ENCODE measurements at regions not wholly inside any gene's neighbourhood (a gene's known extent, or its start where the extent isn't known, plus 50 kb on each side); places are given as distances from the start of the nearest gene placed in this dataset.

DNA sequence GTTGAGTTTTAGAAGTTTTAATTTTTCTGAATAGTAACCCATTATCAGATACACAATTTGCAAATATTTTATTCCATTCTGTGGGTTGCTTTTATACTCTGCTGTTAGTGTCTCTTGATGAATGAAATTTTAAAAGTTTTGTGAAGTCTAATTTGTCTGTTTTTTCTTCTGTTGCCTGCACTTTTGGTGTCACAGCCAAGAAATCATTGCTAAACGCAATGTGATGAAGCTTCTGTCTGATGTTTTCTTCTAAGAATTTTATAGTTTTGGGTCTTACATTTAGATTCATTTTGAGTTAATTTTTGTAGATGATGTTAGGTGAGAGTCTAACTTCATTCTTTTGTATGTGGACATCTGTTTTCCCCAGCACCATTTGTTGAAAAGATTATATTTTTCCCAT lies 330.0 kb upstream of the FOXK1 start:
- Histone ChIP-seq H3K9me3 (ENCODE audit: insufficient read depth, low read depth, low read length) (no peaks in the 10 kb centered on the region; the same call in 1 of the 2 replicates), H3K36me3 (ENCODE audit: insufficient read depth, low read length) (no peaks in the 10 kb centered on the region)
- TF ChIP-seq CTCF (conservative IDR thresholded peaks at IDR 0.05; ENCODE audit: low read length) (no peak), EZH2phosphoT487 (IDR thresholded peaks at IDR 0.05; ENCODE audit: borderline replicate concordance) (no peak)

DNA sequence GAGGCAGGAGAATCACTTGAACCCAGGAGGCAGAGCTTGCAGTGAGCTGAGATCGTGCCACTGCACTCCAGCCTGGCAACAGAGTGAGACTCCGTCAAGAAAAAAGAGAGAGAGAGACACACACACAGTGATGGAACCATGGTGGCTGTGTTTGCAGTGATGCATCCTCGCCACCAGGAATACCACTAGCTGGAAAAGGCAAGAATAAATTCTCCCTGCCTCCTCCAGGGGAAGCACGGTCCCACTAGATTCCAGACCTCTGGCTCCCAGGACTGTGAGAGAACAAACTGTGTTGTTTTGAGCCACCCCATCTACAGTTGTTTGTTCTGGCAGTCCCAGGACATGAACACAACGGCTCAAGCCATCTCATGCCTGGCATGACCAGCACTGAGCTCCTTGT lies 320.3 kb upstream of the FOXK1 start:
- H3F3A ChIP-seq (ENCODE audit: low read depth), result no peaks in the 10 kb centered on the region
- H3K79me2 ChIP-seq (ENCODE audit: insufficient read depth, low read length), result no peaks in the 10 kb centered on the region
- H3K9me2 ChIP-seq (replicated peaks; ENCODE audit: low read depth, low read length), result no peaks in the 10 kb centered on the region
- no peak overlapping the region for H3K4me3 ChIP-seq (ENCODE audit: low read length, poor library complexity, severe bottlenecking)
- no peak overlapping the region for H2AFZ ChIP-seq (ENCODE audit: low read length)
- no peak overlapping the region for H3K9ac ChIP-seq (ENCODE audit: low read depth, low read length, poor library complexity, severe bottlenecking)
- no peaks in the 10 kb centered on the region for H4K20me1 ChIP-seq (ENCODE audit: insufficient read depth, low read length, poor library complexity, severe bottlenecking)
- TF ChIP-seq CTCF (conservative IDR thresholded peaks at IDR 0.05; ENCODE audit: low read length), result no peak
- TF ChIP-seq EZH2phosphoT487 (IDR thresholded peaks at IDR 0.05; ENCODE audit: borderline replicate concordance), result no peak
- peaks cover 2% of the 10 kb centered on the region; the same call in 1 of the 2 replicates for H3K9me3 ChIP-seq (ENCODE audit: insufficient read depth, low read depth, low read length)
- H3K4me1 ChIP-seq (ENCODE audit: insufficient read depth, low read length, poor library complexity, severe bottlenecking), result no peaks in the 10 kb centered on the region
- H3K4me2 ChIP-seq (ENCODE audit: low read depth, low read length, poor library complexity, severe bottlenecking), result no peak overlapping the region
- no peaks in the 10 kb centered on the region for H3K36me3 ChIP-seq (ENCODE audit: insufficient read depth, low read length)
- no peaks in the 10 kb centered on the region for H3K27me3 ChIP-seq (ENCODE audit: insufficient read depth, low read length, poor library complexity, severe bottlenecking)

More for the DNA sequence above, 330.0 kb upstream of the FOXK1 start:
- Histone ChIP-seq H3K27me3 (ENCODE audit: insufficient read depth, low read length, poor library complexity, severe bottlenecking) (no peaks in the 10 kb centered on the region), H3K4me1 (ENCODE audit: insufficient read depth, low read length, poor library complexity, severe bottlenecking) (no peaks in the 10 kb centered on the region), H4K20me1 (ENCODE audit: insufficient read depth, low read length, poor library complexity, severe bottlenecking) (no peaks in the 10 kb centered on the region), H3K4me2 (ENCODE audit: low read depth, low read length, poor library complexity, severe bottlenecking) (no peak overlapping the region), H3F3A (ENCODE audit: low read depth) (no peaks in the 10 kb centered on the region), H3K9me2 (replicated peaks; ENCODE audit: low read depth, low read length) (no peaks in the 10 kb centered on the region), H3K4me3 (ENCODE audit: low read length, poor library complexity, severe bottlenecking) (no peak overlapping the region), H3K79me2 (ENCODE audit: insufficient read depth, low read length) (no peaks in the 10 kb centered on the region), H3K9ac (ENCODE audit: low read depth, low read length, poor library complexity, severe bottlenecking) (no peak overlapping the region), H2AFZ (ENCODE audit: low read length) (no peak overlapping the region)

GRCh38 chr7:4383584-4383983 lies 298.5 kb upstream of the FOXK1 start:
- H3F3A ChIP-seq (ENCODE audit: low read depth), result no peaks in the 10 kb centered on the region
- no peak overlapping the region for H2AFZ ChIP-seq (ENCODE audit: low read length)
- H3K4me1 ChIP-seq (ENCODE audit: insufficient read depth, low read length, poor library complexity, severe bottlenecking), result no peaks in the 10 kb centered on the region
- no peaks in the 10 kb centered on the region; the same call in 1 of the 2 replicates for H3K9me3 ChIP-seq (ENCODE audit: insufficient read depth, low read depth, low read length)
- no peaks in the 10 kb centered on the region for H3K79me2 ChIP-seq (ENCODE audit: insufficient read depth, low read length)
- no peaks in the 10 kb centered on the region for H3K9me2 ChIP-seq (replicated peaks; ENCODE audit: low read depth, low read length)
- H3K9ac ChIP-seq (ENCODE audit: low read depth, low read length, poor library complexity, severe bottlenecking), result no peak overlapping the region
- TF ChIP-seq CTCF (conservative IDR thresholded peaks at IDR 0.05; ENCODE audit: low read length) (no peak), EZH2phosphoT487 (IDR thresholded peaks at IDR 0.05; ENCODE audit: borderline replicate concordance) (no peak)
- H4K20me1 ChIP-seq (ENCODE audit: insufficient read depth, low read length, poor library complexity, severe bottlenecking), result no peaks in the 10 kb centered on the region
- no peaks in the 10 kb centered on the region for H3K27me3 ChIP-seq (ENCODE audit: insufficient read depth, low read length, poor library complexity, severe bottlenecking)
- H3K4me3 ChIP-seq (ENCODE audit: low read length, poor library complexity, severe bottlenecking), result no peak overlapping the region
- H3K4me2 ChIP-seq (ENCODE audit: low read depth, low read length, poor library complexity, severe bottlenecking), result no peak overlapping the region
- H3K36me3 ChIP-seq (ENCODE audit: insufficient read depth, low read length), result no peaks in the 10 kb centered on the region

Data from Loucy (cell line).